ENCODE measurements at regions not wholly inside any gene's neighbourhood (a gene's known extent, or its start where the extent isn't known, plus 50 kb on each side); places are given as distances from the start of the nearest gene placed in this dataset.

GRCh38 chr9:75448281-75448680 is 360.0 kb downstream of the OSTF1 start (continued):
- TF ChIP-seq, protein P1, sequence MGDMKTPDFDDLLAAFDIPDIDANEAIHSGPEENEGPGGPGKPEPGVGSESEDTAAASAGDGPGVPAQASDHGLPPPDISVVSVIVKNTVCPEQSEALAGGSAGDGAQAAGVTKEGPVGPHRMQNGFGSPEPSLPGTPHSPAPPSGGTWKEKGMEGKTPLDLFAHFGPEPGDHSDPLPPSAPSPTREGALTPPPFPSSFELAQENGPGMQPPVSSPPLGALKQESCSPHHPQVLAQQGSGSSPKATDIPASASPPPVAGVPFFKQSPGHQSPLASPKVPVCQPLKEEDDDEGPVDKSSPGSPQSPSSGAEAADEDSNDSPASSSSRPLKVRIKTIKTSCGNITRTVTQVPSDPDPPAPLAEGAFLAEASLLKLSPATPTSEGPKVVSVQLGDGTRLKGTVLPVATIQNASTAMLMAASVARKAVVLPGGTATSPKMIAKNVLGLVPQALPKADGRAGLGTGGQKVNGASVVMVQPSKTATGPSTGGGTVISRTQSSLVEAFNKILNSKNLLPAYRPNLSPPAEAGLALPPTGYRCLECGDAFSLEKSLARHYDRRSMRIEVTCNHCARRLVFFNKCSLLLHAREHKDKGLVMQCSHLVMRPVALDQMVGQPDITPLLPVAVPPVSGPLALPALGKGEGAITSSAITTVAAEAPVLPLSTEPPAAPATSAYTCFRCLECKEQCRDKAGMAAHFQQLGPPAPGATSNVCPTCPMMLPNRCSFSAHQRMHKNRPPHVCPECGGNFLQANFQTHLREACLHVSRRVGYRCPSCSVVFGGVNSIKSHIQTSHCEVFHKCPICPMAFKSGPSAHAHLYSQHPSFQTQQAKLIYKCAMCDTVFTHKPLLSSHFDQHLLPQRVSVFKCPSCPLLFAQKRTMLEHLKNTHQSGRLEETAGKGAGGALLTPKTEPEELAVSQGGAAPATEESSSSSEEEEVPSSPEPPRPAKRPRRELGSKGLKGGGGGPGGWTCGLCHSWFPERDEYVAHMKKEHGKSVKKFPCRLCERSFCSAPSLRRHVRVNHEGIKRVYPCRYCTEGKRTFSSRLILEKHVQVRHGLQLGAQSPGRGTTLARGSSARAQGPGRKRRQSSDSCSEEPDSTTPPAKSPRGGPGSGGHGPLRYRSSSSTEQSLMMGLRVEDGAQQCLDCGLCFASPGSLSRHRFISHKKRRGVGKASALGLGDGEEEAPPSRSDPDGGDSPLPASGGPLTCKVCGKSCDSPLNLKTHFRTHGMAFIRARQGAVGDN (CRISPR knock-in tag; IDR thresholded peaks at IDR 0.05), result no peak
- TF ChIP-seq MATR3 (CRISPR knock-in tag; IDR thresholded peaks at IDR 0.05) (no peak), ZNF432 (CRISPR knock-in tag; IDR thresholded peaks at IDR 0.05; ENCODE audit: borderline replicate concordance) (no peak), ZNF713 (CRISPR knock-in tag; IDR thresholded peaks at IDR 0.05) (no peak), KLF9 (CRISPR knock-in tag; IDR thresholded peaks at IDR 0.05; ENCODE audit: low read depth) (no peak), ZNF230 (CRISPR knock-in tag; IDR thresholded peaks at IDR 0.05) (no peak), PHF5A (CRISPR knock-in tag; IDR thresholded peaks at IDR 0.05; ENCODE audit: low read depth, unreplicated experiment) (no peak), PLRG1 (conservative IDR thresholded peaks at IDR 0.05) (no peak), ZNF567 (CRISPR knock-in tag; IDR thresholded peaks at IDR 0.05; ENCODE audit: borderline replicate concordance) (no peak), ZFP41 (CRISPR knock-in tag; IDR thresholded peaks at IDR 0.05; ENCODE audit: borderline replicate concordance) (no peak), ZFP37 (CRISPR knock-in tag; IDR thresholded peaks at IDR 0.05; ENCODE audit: borderline replicate concordance) (no peak)
- TF ChIP-seq, protein P2, sequence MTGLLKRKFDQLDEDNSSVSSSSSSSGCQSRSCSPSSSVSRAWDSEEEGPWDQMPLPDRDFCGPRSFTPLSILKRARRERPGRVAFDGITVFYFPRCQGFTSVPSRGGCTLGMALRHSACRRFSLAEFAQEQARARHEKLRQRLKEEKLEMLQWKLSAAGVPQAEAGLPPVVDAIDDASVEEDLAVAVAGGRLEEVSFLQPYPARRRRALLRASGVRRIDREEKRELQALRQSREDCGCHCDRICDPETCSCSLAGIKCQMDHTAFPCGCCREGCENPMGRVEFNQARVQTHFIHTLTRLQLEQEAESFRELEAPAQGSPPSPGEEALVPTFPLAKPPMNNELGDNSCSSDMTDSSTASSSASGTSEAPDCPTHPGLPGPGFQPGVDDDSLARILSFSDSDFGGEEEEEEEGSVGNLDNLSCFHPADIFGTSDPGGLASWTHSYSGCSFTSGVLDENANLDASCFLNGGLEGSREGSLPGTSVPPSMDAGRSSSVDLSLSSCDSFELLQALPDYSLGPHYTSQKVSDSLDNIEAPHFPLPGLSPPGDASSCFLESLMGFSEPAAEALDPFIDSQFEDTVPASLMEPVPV (CRISPR knock-in tag; IDR thresholded peaks at IDR 0.05), result no peak
